IMR-90 (cell line): ENCODE measurements at regions not wholly inside any gene's neighbourhood (a gene's known extent, or its start where the extent isn't known, plus 50 kb on each side); places are given as distances from the start of the nearest gene placed in this dataset.
A peak's percentile ranks its signal among the peaks of the same experiment; 100 is the strongest.

ENCODE experiments used
- ATAC-seq: fragments of 200-7000 bp; cut with Tn5 transposase; 2 replicates; pipeline ENCODE4 v1.9.1; 2020; ENCODE audit warnings: low read depth, mild to moderate bottlenecking, moderate library complexity
- BruUV-seq: library from RNA; stranded (reverse); fragments of 400-500 nt; replicated peaks from 2 replicates; lab custom pipeline; 2021; lab: Mats Ljungman, UMichigan
- CTCF ChIA-PET: fragments of 300-600 bp; formaldehyde crosslinking; extraction: SDS; loops from one replicate; lab custom pipeline; 2021; ENCODE audit warnings: antibody characterized with exemption; lab: Yijun Ruan, JAX
- POLR2A ChIA-PET: fragments of 300-600 bp; sonication (Branson Sonifier 250); formaldehyde crosslinking; loops from one replicate; lab custom pipeline; 2022; ENCODE audit warnings: antibody characterized with exemption; ENCODE audit not compliant: unreplicated experiment; lab: Charles Lee
- DNase-seq: peaks from one replicate; pipeline ENCODE4 v3.0.0; 2013
- H2AFZ ChIP-seq: replicated peaks from 2 replicates; pipeline ENCODE3; 2013; ENCODE audit warnings: low read length, mild to moderate bottlenecking; ENCODE audit not compliant: poor library complexity
- H2AK5ac ChIP-seq: 2 replicates; pipeline ENCODE4 v1.6.1; 2013; ENCODE audit warnings: low read depth, low read length, inconsistent platforms
- H2AK9ac ChIP-seq: replicated peaks from 2 replicates; pipeline ENCODE3; 2013; ENCODE audit warnings: mild to moderate bottlenecking, low read depth, low read length, moderate library complexity; ENCODE audit not compliant: poor library complexity
- H2BK120ac ChIP-seq: 2 replicates; pipeline ENCODE4 v1.6.1; 2013; ENCODE audit warnings: low read depth, low read length, inconsistent platforms
- H2BK15ac ChIP-seq: 3 replicates; pipeline ENCODE4 v1.6.1; 2013; ENCODE audit warnings: low read depth, low read length, inconsistent platforms
- H2BK20ac ChIP-seq: 2 replicates; pipeline ENCODE4 v1.6.1; 2013; ENCODE audit warnings: low read depth, mild to moderate bottlenecking, inconsistent platforms, low read length, moderate library complexity
- H2BK5ac ChIP-seq: 2 replicates; pipeline ENCODE4 v1.6.1; 2013; ENCODE audit warnings: mild to moderate bottlenecking, low read depth, low read length, inconsistent platforms; ENCODE audit not compliant: poor library complexity, severe bottlenecking
- H3K14ac ChIP-seq: replicated peaks from 2 replicates; pipeline ENCODE4 v1.6.1; 2013; ENCODE audit warnings: low read depth, low read length, inconsistent platforms
- H3K18ac ChIP-seq: 2 replicates; pipeline ENCODE4 v1.6.1; 2013; ENCODE audit warnings: low read depth, low read length, control low read depth
- H3K23ac ChIP-seq: 2 replicates; pipeline ENCODE4 v1.6.1; 2013; ENCODE audit warnings: low read depth, low read length, inconsistent platforms
- H3K27ac ChIP-seq: 2 replicates; pipeline ENCODE4 v1.5.1; 2013; ENCODE audit warnings: mild to moderate bottlenecking, control low read depth, low read length; ENCODE audit not compliant: insufficient read depth
- H3K27me3 ChIP-seq: 2 replicates; pipeline ENCODE4 v1.6.1; 2013; ENCODE audit warnings: low read length; ENCODE audit not compliant: control insufficient read depth, insufficient read depth
- H3K36me3 ChIP-seq: 2 replicates; pipeline ENCODE4 v1.6.1; 2013; ENCODE audit warnings: low read length, mixed read lengths; ENCODE audit not compliant: control insufficient read depth, insufficient read depth
- H3K4ac ChIP-seq: 2 replicates; pipeline ENCODE4 v1.6.1; 2013; ENCODE audit warnings: low read depth, low read length, inconsistent platforms
- H3K4me1 ChIP-seq: 2 replicates; pipeline ENCODE4 v1.6.1; 2013; ENCODE audit warnings: low read length, mixed read lengths; ENCODE audit not compliant: control insufficient read depth, insufficient read depth
- H3K4me2 ChIP-seq: 2 replicates; pipeline ENCODE4 v1.6.1; 2013; ENCODE audit warnings: low read depth, mild to moderate bottlenecking, control low read depth, low read length, moderate library complexity
- H3K4me3 ChIP-seq: 2 replicates; pipeline ENCODE4 v1.5.1; 2013; ENCODE audit warnings: low read depth, mild to moderate bottlenecking, control low read depth, low read length, moderate library complexity; ENCODE audit not compliant: insufficient read depth
- H3K56ac ChIP-seq: 2 replicates; pipeline ENCODE4 v1.6.1; 2013; ENCODE audit warnings: low read length, inconsistent platforms; ENCODE audit not compliant: insufficient read depth; ENCODE audit errors: extremely low read depth
- H3K79me1 ChIP-seq, 2 experiments: 2 replicates each; pipeline ENCODE4 v1.6.1; 2013; ENCODE audit warnings: low read length in 2 of 2, inconsistent platforms in 1 of 2, low read depth in 1 of 2
- H3K9ac ChIP-seq: 2 replicates; pipeline ENCODE4 v1.6.1; 2013; ENCODE audit warnings: low read depth, low read length, control low read depth
- H3K9me1 ChIP-seq: 2 replicates; pipeline ENCODE4 v1.6.1; 2013; ENCODE audit warnings: low read length, inconsistent platforms; ENCODE audit not compliant: insufficient read depth
- H3K9me3 ChIP-seq: 2 replicates; pipeline ENCODE4 v1.6.1; 2013; ENCODE audit warnings: low read length; ENCODE audit not compliant: control insufficient read depth, insufficient read depth
- H4K20me1 ChIP-seq: 2 replicates; pipeline ENCODE4 v1.6.1; 2013; ENCODE audit warnings: low read length, inconsistent platforms; ENCODE audit not compliant: insufficient read depth
- H4K5ac ChIP-seq: 2 replicates; pipeline ENCODE4 v1.6.1; 2013; ENCODE audit warnings: mild to moderate bottlenecking, low read depth, low read length, control low read depth
- H4K8ac ChIP-seq, 2 experiments: 2 replicates each; pipeline ENCODE4 v1.6.1; 2013; ENCODE audit warnings: low read depth in 2 of 2, low read length in 2 of 2, control low read depth in 1 of 2, inconsistent platforms in 1 of 2
- H4K91ac ChIP-seq: 2 replicates; pipeline ENCODE4 v1.6.1; 2013; ENCODE audit warnings: low read depth, low read length, inconsistent platforms; ENCODE audit not compliant: insufficient read depth
- CEBPB ChIP-seq: IDR thresholded peaks from 2 replicates; pipeline ENCODE4 v1.6.1; 2012; ENCODE audit warnings: low read depth, low read length, improper control_type of control experiment
- MAFK ChIP-seq: IDR thresholded peaks from 2 replicates; pipeline ENCODE4 v1.6.1; 2012; ENCODE audit warnings: low read depth, low read length, improper control_type of control experiment
- RAD21 ChIP-seq: IDR thresholded peaks from 2 replicates; pipeline ENCODE4 v1.6.1; 2012; ENCODE audit warnings: low read length, improper control_type of control experiment
- RCOR1 ChIP-seq: IDR thresholded peaks from 2 replicates; pipeline ENCODE4 v1.6.1; 2012; ENCODE audit warnings: mild to moderate bottlenecking, low read length, improper control_type of control experiment; ENCODE audit not compliant: insufficient replicate concordance
- RFX5 ChIP-seq: IDR thresholded peaks from 2 replicates; pipeline ENCODE4 v1.8.0; 2012; ENCODE audit warnings: low read depth, mild to moderate bottlenecking, low read length, moderate library complexity
- SMC3 ChIP-seq: fragments of 150-350 bp; IDR thresholded peaks from 2 replicates; pipeline ENCODE4 v1.6.1; 2016; ENCODE audit warnings: low read depth, mild to moderate bottlenecking, antibody characterized with exemption, low read length, moderate library complexity
- WGBS, 2 experiments: methylation state at CpG; one replicate each; pipeline versions ENCODE4 v1.1.5 to v1.1.7; 2013; ENCODE audit warnings: missing lambda C conversion rate in 2 of 2; ENCODE audit not compliant: insufficient read length in 1 of 2; ENCODE audit errors: extremely low coverage in 2 of 2; 5-methylcytosine and 5-hydroxymethylcytosine counted together
- dilution Hi-C: fragments of 300-500 bp; cut with HindIII; formaldehyde crosslinking; loops from one replicate; pipeline ENCODE4 v1.14.3; 2018; ENCODE audit warnings: low sequenced_read_pairs; ENCODE audit not compliant: unreplicated experiment
- in situ Hi-C: fragments of 300-500 bp; cut with MboI; formaldehyde crosslinking; loops from 3 replicates; pipeline ENCODE4 v1.14.3; 2019; ENCODE audit warnings: low sequenced_read_pairs, inconsistent platforms, mixed read lengths
- intact Hi-C: fragments of 100-400 bp; cut with micrococcal nuclease; formaldehyde crosslinking; loops from 2 replicates; pipeline ENCODE4 v1.10.0; 2022

GRCh38 chr1:228979774-228980173 lies 244.5 kb downstream of the RHOU start:
- WGBS, 2 experiments = 100% methylated on average over 4 of the region's 6 CpGs; no CpG with 5 or more reads in 1 of the 2 experiments
- Histone ChIP-seq H4K5ac (no peak overlapping the region), H3K9me1 (0 out of 2 replicates have a peak, but pooled peaks cover 6% of the 10 kb centered on the region), H3K27ac (no peak overlapping the region), H2BK5ac (peak overlapping the region; percentile 62), H3K4me2 (no peak overlapping the region), H4K8ac (no peak overlapping the region), H2BK120ac (no peak overlapping the region), H2AK9ac (no peak overlapping the region), H3K56ac (no peak overlapping the region), H3K27me3 (no peaks in the 10 kb centered on the region), H3K18ac (no peak overlapping the region), H3K14ac (no peak overlapping the region), H2AK5ac (no peak overlapping the region), H2AFZ (no peak overlapping the region), H3K36me3 (no peaks in the 10 kb centered on the region), H3K4ac (no peak overlapping the region), H3K79me1 (no peaks in the 10 kb centered on the region), H2BK15ac (no peak overlapping the region), H3K4me3 (no peak overlapping the region), H4K20me1 (no peaks in the 10 kb centered on the region), H3K9me3 (no peaks in the 10 kb centered on the region), H3K4me1 (peaks cover 8% of the 10 kb centered on the region; the same call in 1 of the 2 replicates), H3K9ac (no peak overlapping the region), H3K23ac (no peak overlapping the region), H4K91ac (no peak overlapping the region; the same call in 1 of the 2 replicates), H2BK20ac (no peak overlapping the region)
- no TSS peak for BruUV-seq
- ChIA-PET POLR2A (no interaction called here), CTCF (interaction anchor here (0.5 kb wide), 1 partner anchor 233 kb away, joined by 3 read pairs; no protein-coding TSS in a partner anchor)
- in situ Hi-C loops (no loop called here), dilution Hi-C loops (no loop called here), intact Hi-C loops (no loop called here)
- DNase-seq = no peak
- no peak for ATAC-seq
- TF ChIP-seq SMC3 (no peak), RFX5 (no peak), MAFK (no peak), RCOR1 (no peak), RAD21 (no peak), CEBPB (no peak)
